GM12878 (cell line): ENCODE measurements at regions not wholly inside any gene's neighbourhood (a gene's known extent, or its start where the extent isn't known, plus 50 kb on each side); places are given as distances from the start of the nearest gene placed in this dataset.

Source experiments
- ATAC-seq: fragments of 200-7000 bp; cut with Tn5 transposase; 3 replicates; pipeline ENCODE4 v1.9.1; 2020; ENCODE audit warnings: mild to moderate bottlenecking, moderate library complexity
- BruUV-seq: library from RNA; stranded (reverse); fragments of 400-500 nt; replicated peaks from 2 replicates; lab custom pipeline; 2021; lab: Mats Ljungman, UMichigan
- CTCF ChIA-PET: fragments of 300-600 bp; sonication (Branson Sonifier 250); formaldehyde crosslinking; extraction: SDS; loops from one replicate; lab custom pipeline; 2021; ENCODE audit warnings: inconsistent platforms; lab: Yijun Ruan, JAX
- POLR2A ChIA-PET: fragments of 350-600 bp; formaldehyde crosslinking; extraction: SDS; loops from one replicate; lab custom pipeline; 2021; ENCODE audit warnings: inconsistent platforms; lab: Charles Lee
- RAD21 ChIA-PET: fragments of 300-600 bp; sonication (Branson Sonifier 250); formaldehyde crosslinking; loops from one replicate; lab custom pipeline; 2023; ENCODE audit warnings: antibody characterized with exemption; ENCODE audit not compliant: unreplicated experiment; lab: Charles Lee
- SMC1A ChIA-PET: fragments of 300-600 bp; sonication (Branson Sonifier 250); formaldehyde crosslinking; loops from one replicate; lab custom pipeline; 2023; ENCODE audit not compliant: unreplicated experiment, uncharacterized antibody; lab: Charles Lee
- DNase-seq: peaks from one replicate; pipeline ENCODE4 v3.0.0-alpha.2; 2011; ENCODE audit warnings: low read depth, low spot score
- FAIRE-seq: peaks from 3 replicates; lab custom pipeline; 2011; peaks lifted over from hg19 to GRCh38; lab: Jason Lieb, UNC
- H2AFZ ChIP-seq: 2 replicates; pipeline ENCODE4 v1.6.0; 2011; ENCODE audit warnings: low read depth, low read length, control low read depth; ENCODE audit not compliant: control insufficient read depth
- H3K27ac ChIP-seq: 2 replicates; pipeline ENCODE4 v1.5.1; 2011; ENCODE audit warnings: control low read depth; ENCODE audit not compliant: control insufficient read depth, insufficient read depth
- H3K27me3 ChIP-seq, 2 experiments: replicated peaks in 1 of 2; 2 replicates each; pipeline versions ENCODE4 v1.6.0 to v1.6.1; 2011; ENCODE audit warnings: low read length in 1 of 2; ENCODE audit not compliant: control insufficient read depth in 2 of 2, insufficient read depth in 2 of 2
- H3K36me3 ChIP-seq, 2 experiments: 2 replicates each; pipeline ENCODE4 v1.5.1; 2011; ENCODE audit warnings: low read length in 1 of 2; ENCODE audit not compliant: control insufficient read depth in 2 of 2, insufficient read depth in 2 of 2
- H3K4me1 ChIP-seq: 2 replicates; pipeline ENCODE4 v1.6.1; 2011; ENCODE audit warnings: mild to moderate bottlenecking, low read length, moderate library complexity, mixed read lengths; ENCODE audit not compliant: control insufficient read depth, insufficient read depth
- H3K4me2 ChIP-seq: 2 replicates; pipeline ENCODE4 v1.6.0; 2011; ENCODE audit warnings: control low read depth; ENCODE audit not compliant: control insufficient read depth, insufficient read depth
- H3K4me3 ChIP-seq: fragments of 200-600 bp; sonication (generic); 2 replicates; pipeline ENCODE4 v1.5.1; 2016
- H3K79me2 ChIP-seq: 2 replicates; pipeline ENCODE4 v1.6.0; 2011; ENCODE audit warnings: low read length; ENCODE audit not compliant: control insufficient read depth, insufficient read depth
- H3K9ac ChIP-seq: 2 replicates; pipeline ENCODE4 v1.8.0; 2011; ENCODE audit warnings: low read length, control low read depth, mixed read lengths; ENCODE audit not compliant: control insufficient read depth, insufficient read depth
- H3K9me3 ChIP-seq: replicated peaks from 3 replicates; pipeline ENCODE4 v1.5.1; 2011; ENCODE audit warnings: mild to moderate bottlenecking, low read length; ENCODE audit not compliant: control insufficient read depth, insufficient read depth
- H4K20me1 ChIP-seq: 2 replicates; pipeline ENCODE4 v1.6.0; 2011; ENCODE audit not compliant: control insufficient read depth, insufficient read depth
- BHLHE40 ChIP-seq, 2 experiments: fragments of 450-650 bp in 1 of 2; IDR thresholded peaks; 2 replicates each; pipeline ENCODE4 v1.6.1; 2011 to 2017; ENCODE audit warnings: low read depth in 2 of 2, borderline replicate concordance in 1 of 2, improper control_type of control experiment in 1 of 2, low read length in 1 of 2, mild to moderate bottlenecking in 1 of 2
- CBFB ChIP-seq: IDR thresholded peaks from 2 replicates; pipeline ENCODE4 v1.6.1; 2016; ENCODE audit warnings: antibody characterized with exemption, low read depth
- CHD4 ChIP-seq: fragments of 200-600 bp; sonication (generic); IDR thresholded peaks from 2 replicates; pipeline ENCODE4 v1.6.1; 2016; ENCODE audit warnings: mild to moderate bottlenecking
- MEF2B ChIP-seq: fragments of 450-650 bp; IDR thresholded peaks from 2 replicates; pipeline ENCODE4 v1.6.1; 2018; ENCODE audit warnings: mild to moderate bottlenecking, moderate library complexity; ENCODE audit not compliant: partially characterized antibody, poor library complexity, severe bottlenecking
- NFXL1 ChIP-seq: fragments of 450-650 bp; IDR thresholded peaks from 2 replicates; pipeline ENCODE4 v1.6.1; 2017; ENCODE audit warnings: antibody characterized with exemption, mild to moderate bottlenecking, borderline replicate concordance
- NR2C1 ChIP-seq: fragments of 450-650 bp; IDR thresholded peaks from 2 replicates; pipeline ENCODE4 v1.6.1; 2017; ENCODE audit warnings: antibody characterized with exemption, mild to moderate bottlenecking, moderate library complexity
- SMAD5 ChIP-seq: IDR thresholded peaks from 2 replicates; pipeline ENCODE4 v1.6.1; 2016; ENCODE audit warnings: antibody characterized with exemption, low read depth
- SMARCA5 ChIP-seq: fragments of 450-650 bp; IDR thresholded peaks from 2 replicates; pipeline ENCODE4 v1.6.1; 2017; ENCODE audit warnings: mild to moderate bottlenecking
- TAF1 ChIP-seq: IDR thresholded peaks from 2 replicates; pipeline ENCODE4 v1.6.1; 2011; ENCODE audit warnings: mild to moderate bottlenecking, low read depth, low read length, borderline replicate concordance
- TCF3 ChIP-seq: IDR thresholded peaks from 2 replicates; pipeline ENCODE4 v1.6.1; 2012; ENCODE audit warnings: low read depth, mild to moderate bottlenecking, low read length, borderline replicate concordance; ENCODE audit not compliant: insufficient read depth
- WRNIP1 ChIP-seq: IDR thresholded peaks from 2 replicates; pipeline ENCODE4 v1.6.1; 2011; ENCODE audit warnings: low read depth, low read length, improper control_type of control experiment, borderline replicate concordance
- ZZZ3 ChIP-seq: IDR thresholded peaks from 2 replicates; pipeline ENCODE4 v1.6.1; 2011; ENCODE audit warnings: low read depth; ENCODE audit not compliant: control insufficient read depth, insufficient read length
- WGBS: methylation state at CpG from one replicate; pipeline ENCODE4 v1.1.6; 2016; ENCODE audit warnings: low lambda C conversion rate; ENCODE audit not compliant: insufficient replicate concordance, insufficient coverage; ENCODE audit errors: missing lambda C conversion rate; 5-methylcytosine and 5-hydroxymethylcytosine counted together
- in situ Hi-C: fragments of 300-500 bp; cut with MboI; formaldehyde crosslinking; loops from 9 replicates; pipeline ENCODE4 v1.14.3; 2018; ENCODE audit warnings: mixed read lengths
- intact Hi-C: fragments of 100-400 bp; cut with micrococcal nuclease; formaldehyde crosslinking; loops from one replicate; pipeline ENCODE4 v1.14.2; 2022; ENCODE audit not compliant: unreplicated experiment
- TF ChIP-seq, protein P1 (sequence below): fragments of 150-350 bp; IDR thresholded peaks from 2 replicates; pipeline ENCODE4 v1.6.1; 2016; ENCODE audit warnings: low read depth, low read length

DNA sequence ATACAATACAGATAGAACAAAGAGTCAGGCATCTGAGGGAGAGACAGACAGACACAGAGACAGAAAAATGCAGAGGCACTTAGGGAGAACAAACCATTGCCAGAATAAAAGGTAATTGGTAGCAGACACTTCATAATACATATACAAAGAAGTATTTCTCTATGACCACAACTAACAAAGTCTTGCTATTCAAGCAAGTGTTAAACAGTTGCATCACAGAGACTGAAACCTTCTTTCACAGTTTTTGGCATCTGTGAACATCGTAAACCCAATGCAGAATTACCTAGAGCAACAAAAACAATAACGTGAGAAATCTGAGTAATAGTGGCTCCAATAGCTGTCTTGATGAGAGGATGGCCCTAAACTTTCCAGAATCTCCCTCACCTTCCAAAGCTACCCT lies 116.4 kb downstream of the BLID start:
- TF ChIP-seq NFXL1 (no peak), WRNIP1 (no peak), MEF2B (no peak), NR2C1 (no peak)
- no peaks in the 10 kb centered on the region for H3K79me2 ChIP-seq
- intact Hi-C loops, result no loop called here
- SMC1A ChIA-PET, result no interaction called here
- RAD21 ChIA-PET, result no interaction called here
- in situ Hi-C loops, result no loop called here
- no peak overlapping the region for H3K9ac ChIP-seq
- FAIRE-seq (no peak), DNase-seq (no peak), ATAC-seq (no peak)
- H3K4me3 ChIP-seq, result no peak overlapping the region
- BruUV-seq, result no TSS peak
- 16% methylated on average over 2 of the region's 2 CpGs for WGBS
- POLR2A ChIA-PET, result no interaction called here
- no peaks in the 10 kb centered on the region for H3K27me3 ChIP-seq
- no peaks in the 10 kb centered on the region for H3K36me3 ChIP-seq
- H3K4me1 ChIP-seq, result no peaks in the 10 kb centered on the region
- H3K27ac ChIP-seq, result no peak overlapping the region
- CTCF ChIA-PET, result no interaction called here
- no peak overlapping the region for H2AFZ ChIP-seq
- H3K4me2 ChIP-seq, result no peak overlapping the region
- no peaks in the 10 kb centered on the region for H4K20me1 ChIP-seq
- H3K9me3 ChIP-seq, result no peaks in the 10 kb centered on the region

DNA sequence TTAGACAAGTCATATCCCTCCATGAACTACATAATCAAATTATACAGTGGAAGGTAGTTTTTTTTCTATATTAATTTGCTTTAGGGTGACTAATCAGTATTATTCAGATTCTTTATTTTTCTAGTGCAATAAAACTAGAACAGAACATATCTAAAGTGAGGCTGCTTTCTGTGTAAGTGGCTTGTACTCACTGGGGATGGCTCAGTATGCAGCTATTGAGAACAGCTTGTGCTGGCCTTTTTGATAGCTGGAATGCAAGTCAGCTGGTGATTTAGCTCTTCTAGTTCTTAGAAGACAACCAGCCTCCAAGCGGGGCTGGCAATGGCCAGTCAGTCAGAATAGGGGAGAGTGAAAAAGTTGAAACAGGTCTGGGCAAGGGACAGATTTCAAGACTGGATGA lies 119.4 kb downstream of the BLID start:
- FAIRE-seq, result no peak
- RAD21 ChIA-PET, result no interaction called here
- Histone ChIP-seq H3K4me3 (no peak overlapping the region), H3K36me3 (no peaks in the 10 kb centered on the region), H3K27ac (no peak overlapping the region), H3K4me2 (no peak overlapping the region), H2AFZ (no peak overlapping the region), H3K79me2 (no peaks in the 10 kb centered on the region), H3K9ac (no peak overlapping the region), H3K27me3 (no peaks in the 10 kb centered on the region), H3K9me3 (no peaks in the 10 kb centered on the region), H4K20me1 (no peaks in the 10 kb centered on the region), H3K4me1 (no peaks in the 10 kb centered on the region)
- no TSS peak for BruUV-seq
- TF ChIP-seq TCF3 (no peak), BHLHE40 (IDR thresholded peaks at IDR 0.05; ENCODE audit: borderline replicate concordance in 1 of 2, low read depth in 2 of 2, low read length in 1 of 2) (no peak), TAF1 (no peak), CBFB (no peak), SMAD5 (no peak), SMARCA5 (no peak), CHD4 (no peak), ZZZ3 (no peak)
- TF ChIP-seq, protein P1, sequence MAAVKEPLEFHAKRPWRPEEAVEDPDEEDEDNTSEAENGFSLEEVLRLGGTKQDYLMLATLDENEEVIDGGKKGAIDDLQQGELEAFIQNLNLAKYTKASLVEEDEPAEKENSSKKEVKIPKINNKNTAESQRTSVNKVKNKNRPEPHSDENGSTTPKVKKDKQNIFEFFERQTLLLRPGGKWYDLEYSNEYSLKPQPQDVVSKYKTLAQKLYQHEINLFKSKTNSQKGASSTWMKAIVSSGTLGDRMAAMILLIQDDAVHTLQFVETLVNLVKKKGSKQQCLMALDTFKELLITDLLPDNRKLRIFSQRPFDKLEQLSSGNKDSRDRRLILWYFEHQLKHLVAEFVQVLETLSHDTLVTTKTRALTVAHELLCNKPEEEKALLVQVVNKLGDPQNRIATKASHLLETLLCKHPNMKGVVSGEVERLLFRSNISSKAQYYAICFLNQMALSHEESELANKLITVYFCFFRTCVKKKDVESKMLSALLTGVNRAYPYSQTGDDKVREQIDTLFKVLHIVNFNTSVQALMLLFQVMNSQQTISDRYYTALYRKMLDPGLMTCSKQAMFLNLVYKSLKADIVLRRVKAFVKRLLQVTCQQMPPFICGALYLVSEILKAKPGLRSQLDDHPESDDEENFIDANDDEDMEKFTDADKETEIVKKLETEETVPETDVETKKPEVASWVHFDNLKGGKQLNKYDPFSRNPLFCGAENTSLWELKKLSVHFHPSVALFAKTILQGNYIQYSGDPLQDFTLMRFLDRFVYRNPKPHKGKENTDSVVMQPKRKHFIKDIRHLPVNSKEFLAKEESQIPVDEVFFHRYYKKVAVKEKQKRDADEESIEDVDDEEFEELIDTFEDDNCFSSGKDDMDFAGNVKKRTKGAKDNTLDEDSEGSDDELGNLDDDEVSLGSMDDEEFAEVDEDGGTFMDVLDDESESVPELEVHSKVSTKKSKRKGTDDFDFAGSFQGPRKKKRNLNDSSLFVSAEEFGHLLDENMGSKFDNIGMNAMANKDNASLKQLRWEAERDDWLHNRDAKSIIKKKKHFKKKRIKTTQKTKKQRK, result no peak
- ATAC-seq, result no peak
- CTCF ChIA-PET, result no interaction called here
- SMC1A ChIA-PET, result no interaction called here
- POLR2A ChIA-PET, result no interaction called here
- in situ Hi-C loops (no loop called here), intact Hi-C loops (no loop called here)
- WGBS, result 0% methylated on average over 1 of the region's 1 CpG
- no peak for DNase-seq
